Forelimb muscle (tissue), 1 donor: ENCODE measurements at regions not wholly inside any gene's neighbourhood (a gene's known extent, or its start where the extent isn't known, plus 50 kb on each side); places are given as distances from the start of the nearest gene placed in this dataset.
"Not testable (repeated sequence)": the region's sequence is repeated elsewhere in the genome, so short reads cannot be mapped to it uniquely, and the experiment has no call there.

ENCODE experiments used
- DNase-seq: peaks from one replicate; pipeline ENCODE4 v3.0.0-alpha.2; 2013; ENCODE audit warnings: low read depth

GRCh38 chr2:60247471-60247870, 306.0 kb downstream of the BCL11A start:
- DNase-seq = no peak

- DNase-seq = no peak
Measured at GRCh38 chr2:60246583-60246982, 306.9 kb downstream of the BCL11A start.

DNA sequence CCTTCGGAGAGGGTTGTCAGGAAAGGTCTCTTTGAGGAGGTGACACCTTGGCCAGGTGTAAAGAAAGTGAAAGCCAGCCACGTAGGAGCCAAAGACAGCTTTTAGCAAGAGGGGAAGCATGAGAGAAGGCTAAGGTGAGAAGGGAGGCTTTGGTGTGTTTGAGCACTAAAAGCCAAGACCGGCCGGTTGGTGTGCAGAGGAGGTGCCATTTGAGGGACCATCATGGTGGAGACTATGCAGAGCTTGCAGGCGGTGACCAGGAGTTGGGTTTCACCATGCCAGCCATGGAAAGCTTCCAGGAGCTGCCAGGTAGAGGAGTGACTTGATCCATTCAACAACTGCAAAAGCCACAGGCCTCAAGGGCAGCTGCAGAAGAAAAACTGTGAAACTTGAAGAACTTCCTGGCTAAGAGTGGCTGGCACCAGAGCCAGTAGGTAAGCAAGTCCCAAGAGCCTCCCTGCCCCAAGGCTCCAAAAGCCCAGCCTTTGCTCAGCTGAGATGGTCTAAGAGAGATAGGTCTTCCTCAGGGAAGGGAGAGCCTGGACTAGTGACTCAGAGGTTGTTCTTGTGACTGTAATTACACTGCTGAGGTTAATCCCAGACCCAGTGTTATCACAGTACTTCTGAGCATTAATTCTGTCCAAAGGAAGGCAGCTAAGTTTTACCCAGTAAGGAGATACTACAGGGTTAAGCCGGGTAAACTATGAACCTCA, 319.0 kb downstream of the BCL11A start:
- DNase-seq = no peak

- no peak for DNase-seq
Measured at GRCh38 chr2:60230596-60230995, 322.9 kb downstream of the BCL11A start.

- no peak for DNase-seq
Measured at GRCh38 chr2:60230037-60230436, 323.4 kb downstream of the BCL11A start.

DNA sequence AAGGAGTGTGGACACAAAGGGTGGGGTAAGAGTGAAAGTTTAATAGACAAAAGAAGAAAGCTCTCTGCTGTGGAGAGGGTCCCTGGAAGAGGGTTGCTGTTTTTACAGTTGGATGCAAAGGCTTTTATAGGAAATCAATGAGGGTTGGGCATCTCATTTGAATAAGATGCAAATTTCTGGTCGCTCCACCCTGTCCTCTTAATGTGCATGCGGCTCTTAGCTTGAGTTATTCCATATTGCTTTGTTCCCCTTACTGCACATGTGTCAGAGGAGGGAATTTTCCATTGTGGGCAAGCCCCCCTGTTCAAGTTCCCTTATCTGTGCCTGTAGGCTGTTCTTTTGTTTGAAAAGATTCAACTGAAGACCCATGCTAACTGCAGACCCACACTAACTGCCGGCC, 326.5 kb downstream of the BCL11A start:
- no peak for DNase-seq

GRCh38 chr2:60226191-60226590, 327.3 kb downstream of the BCL11A start:
- no peak for DNase-seq

DNA sequence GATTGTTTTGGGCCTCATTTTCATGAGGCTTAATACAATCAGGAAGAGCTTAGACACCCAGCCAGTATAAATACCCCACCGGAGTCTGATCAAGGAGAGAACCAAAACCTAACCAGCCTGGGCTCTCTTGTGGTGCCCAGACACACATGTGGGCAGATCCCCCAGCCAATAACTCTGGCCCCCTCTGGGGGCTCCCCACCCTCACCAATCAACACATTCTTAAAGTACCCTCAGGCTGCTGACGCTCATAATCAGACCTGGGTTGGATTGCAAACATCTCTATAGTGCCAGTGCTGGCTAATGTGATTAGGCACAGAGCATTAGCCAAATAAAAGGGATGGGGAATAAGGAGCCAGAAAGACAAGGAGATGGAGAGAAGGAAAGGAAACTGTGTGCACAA, 329.6 kb downstream of the BCL11A start:
- DNase-seq = no peak

DNA sequence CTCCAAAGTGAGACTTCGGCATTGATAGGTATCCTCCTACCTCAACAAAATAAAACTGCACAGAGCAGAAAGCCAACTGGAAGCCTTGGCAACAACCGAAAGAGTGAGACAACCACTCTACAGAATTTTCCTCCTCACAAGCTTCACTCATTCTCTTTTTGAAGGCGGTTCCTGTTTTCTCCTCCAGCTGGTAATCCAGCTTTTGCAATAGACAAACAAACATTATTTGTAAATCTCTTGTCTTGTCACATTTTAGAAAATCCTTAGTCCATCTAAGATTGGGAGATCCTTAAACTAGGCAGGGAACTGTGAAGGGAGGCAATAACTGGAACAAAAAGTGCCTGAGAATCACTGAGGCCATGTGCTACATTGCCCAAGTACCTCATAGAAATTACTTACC, 332.4 kb downstream of the BCL11A start:
- DNase-seq = no peak

DNA sequence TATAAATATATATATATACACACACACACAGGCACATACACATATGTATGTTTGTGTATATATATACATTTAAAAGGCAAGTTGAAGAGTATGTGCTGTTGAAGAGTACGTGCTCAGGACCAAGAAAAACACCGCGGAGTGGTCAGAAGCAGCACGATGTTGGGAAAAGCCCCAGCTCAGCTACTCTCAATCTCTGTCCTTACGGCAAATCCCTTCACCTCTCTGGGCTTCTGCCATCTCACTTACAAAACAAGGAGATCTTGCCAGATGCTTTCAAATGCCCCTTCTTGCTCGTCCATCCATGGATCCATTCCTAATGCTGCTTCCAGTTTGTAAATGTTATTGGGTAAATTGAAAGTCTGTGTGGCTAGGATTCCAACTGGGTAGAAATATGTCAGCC, 333.9 kb downstream of the BCL11A start:
- no peak for DNase-seq

DNA sequence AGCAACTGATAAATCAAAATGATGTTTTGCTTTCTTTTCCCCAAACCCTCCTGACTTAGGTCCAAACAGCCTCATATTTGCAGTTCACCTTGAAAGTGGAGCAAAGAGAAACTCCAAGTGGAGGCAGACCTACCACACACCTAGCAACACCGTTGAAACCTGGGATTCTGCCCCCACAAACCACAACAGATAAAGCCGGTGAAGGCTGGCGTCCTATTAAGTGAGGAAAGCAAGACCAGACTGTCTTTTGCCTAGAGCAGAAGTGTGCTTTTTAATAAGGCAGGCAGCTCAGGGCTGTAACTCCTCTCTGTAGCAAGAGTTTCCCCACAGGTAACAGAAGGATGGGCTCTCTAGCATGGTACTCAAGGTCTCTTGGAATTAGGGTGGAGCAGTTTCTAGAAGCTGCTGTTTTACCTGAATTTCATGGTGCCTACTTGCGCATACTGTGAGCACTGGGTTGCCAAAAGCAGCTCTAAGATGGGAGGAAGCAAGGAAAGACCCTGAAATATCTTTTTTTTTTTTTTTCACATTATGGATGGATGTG, 336.9 kb downstream of the BCL11A start:
- DNase-seq = no peak

GRCh38 chr2:60215386-60215901, 338.0 kb downstream of the BCL11A start:
- no peak for DNase-seq

- DNase-seq = no peak
Measured at GRCh38 chr2:60214626-60214875, 338.9 kb downstream of the BCL11A start.

GRCh38 chr2:60213865-60214625, 339.4 kb downstream of the BCL11A start:
- no peak for DNase-seq

DNA sequence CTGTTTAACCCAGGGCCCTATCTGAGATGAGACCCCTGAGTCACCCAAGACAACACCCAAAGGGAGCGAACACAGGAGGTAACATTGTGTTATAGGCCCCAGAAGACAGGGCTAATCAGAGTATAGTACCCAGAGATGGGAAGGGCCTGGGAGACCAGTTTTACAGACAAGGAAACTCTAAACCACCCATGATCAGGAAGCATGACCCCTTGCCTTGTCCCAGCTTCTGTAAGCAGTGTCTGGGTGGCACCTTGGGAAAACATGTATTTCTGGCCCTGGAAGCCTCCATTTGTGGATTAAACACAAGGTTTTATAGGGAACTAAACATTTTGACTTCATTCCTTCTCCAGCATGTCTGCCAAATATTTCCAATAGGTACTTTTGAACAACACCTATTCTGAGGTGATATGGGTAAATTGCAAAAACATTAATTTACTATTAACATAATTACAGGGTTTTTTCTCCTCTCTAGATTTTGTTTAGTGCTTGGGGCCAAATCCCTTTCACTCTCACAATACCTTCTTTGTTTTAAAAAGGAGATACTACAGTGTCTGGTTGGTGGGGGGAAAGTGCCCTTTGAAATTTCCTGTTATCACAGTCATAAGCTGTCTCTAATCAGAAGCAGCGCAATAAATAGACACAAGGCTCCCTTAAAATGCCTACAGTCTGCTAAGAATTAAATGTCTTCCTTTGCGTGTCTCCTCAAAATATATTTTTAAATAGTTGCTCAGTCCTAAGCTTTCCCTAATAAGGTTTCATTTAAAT, 341.1 kb downstream of the BCL11A start:
- DNase-seq = no peak

DNA sequence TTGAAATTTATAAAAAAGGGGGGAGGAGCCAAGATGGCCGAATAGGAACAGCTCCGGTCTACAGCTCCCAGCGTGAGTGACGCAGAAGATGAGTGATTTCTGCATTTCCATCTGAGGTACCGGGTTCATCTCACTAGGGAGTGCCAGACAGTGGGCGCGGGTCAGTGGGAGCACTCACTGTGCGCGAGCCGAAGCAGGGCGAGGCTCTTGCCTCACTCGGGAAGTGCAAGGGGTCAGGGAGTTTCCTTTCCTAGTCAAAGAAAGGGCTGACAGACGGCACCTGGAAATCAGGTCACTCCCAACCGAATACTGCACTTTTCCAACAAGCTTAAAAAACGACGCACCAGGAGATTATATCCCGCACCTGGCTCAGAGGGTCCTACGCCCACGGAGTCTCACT, 364.4 kb downstream of the BCL11A start:
- not testable (repeated sequence) for DNase-seq

DNA sequence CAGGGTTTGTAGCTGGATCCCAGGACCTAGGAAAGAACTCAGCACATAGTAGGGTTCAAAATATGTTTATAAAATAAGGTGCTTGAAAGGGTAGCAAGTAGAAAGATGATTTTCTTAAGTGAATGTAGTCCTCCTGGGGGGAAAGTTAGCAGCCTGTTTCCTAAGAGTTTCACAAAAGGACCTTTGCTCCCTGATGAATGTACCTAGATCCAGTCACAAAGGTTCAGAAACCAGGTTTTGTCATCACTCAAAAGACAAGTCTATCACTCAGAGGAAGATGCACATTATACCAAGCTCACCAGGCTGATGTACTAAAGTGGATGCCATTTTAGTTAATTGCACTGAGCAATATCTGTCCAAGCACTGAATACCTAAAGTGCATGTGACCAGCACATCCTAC, 378.2 kb downstream of the BCL11A start:
- DNase-seq = no peak

GRCh38 chr2:60174146-60174545, 379.3 kb downstream of the BCL11A start:
- DNase-seq = no peak

- DNase-seq = no peak
Measured at GRCh38 chr2:60172801-60173200, 380.7 kb downstream of the BCL11A start.

GRCh38 chr2:60170272-60170671, 383.2 kb downstream of the BCL11A start:
- DNase-seq = no peak

- DNase-seq = no peak
Measured at GRCh38 chr2:60168247-60168646, 385.2 kb downstream of the BCL11A start.

GRCh38 chr2:60167089-60167488, 386.4 kb downstream of the BCL11A start:
- no peak for DNase-seq
